ENCODE measurements at regions not wholly inside any gene's neighbourhood (a gene's known extent, or its start where the extent isn't known, plus 50 kb on each side); places are given as distances from the start of the nearest gene placed in this dataset.

GRCh38 chr2:21395366-21395765 is 271.6 kb downstream of the TDRD15 start:
- DNase-seq (ENCODE audit: low spot score), result peak; percentile 40

- DNase-seq (ENCODE audit: low spot score), result no peak
These were observed 272.5 kb downstream of the TDRD15 start for GRCh38 chr2:21396252-21396651.

GRCh38 chr2:21401022-21401698 is 277.4 kb downstream of the TDRD15 start:
- DNase-seq (ENCODE audit: low spot score), result no peak

DNA sequence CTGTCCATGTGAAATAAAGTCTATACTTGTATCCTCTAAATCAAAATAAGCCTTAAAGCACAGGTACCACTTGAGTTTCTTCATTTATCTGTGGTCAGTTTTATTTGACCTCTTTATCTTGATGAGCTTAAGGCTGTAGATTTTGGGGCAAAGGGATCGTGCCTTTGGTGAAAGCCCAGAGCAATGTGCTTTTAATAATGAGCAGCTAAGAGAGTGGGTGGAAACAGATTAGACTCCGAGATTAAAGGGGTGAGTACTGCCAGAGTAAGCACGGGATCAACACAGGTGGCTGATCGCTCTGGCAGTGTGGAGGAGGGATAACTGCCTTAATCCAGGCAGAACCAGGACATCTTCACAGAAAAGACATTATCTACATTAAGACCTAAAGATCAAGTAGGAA is 280.4 kb downstream of the TDRD15 start:
- no peak for DNase-seq (ENCODE audit: low spot score)

DNA sequence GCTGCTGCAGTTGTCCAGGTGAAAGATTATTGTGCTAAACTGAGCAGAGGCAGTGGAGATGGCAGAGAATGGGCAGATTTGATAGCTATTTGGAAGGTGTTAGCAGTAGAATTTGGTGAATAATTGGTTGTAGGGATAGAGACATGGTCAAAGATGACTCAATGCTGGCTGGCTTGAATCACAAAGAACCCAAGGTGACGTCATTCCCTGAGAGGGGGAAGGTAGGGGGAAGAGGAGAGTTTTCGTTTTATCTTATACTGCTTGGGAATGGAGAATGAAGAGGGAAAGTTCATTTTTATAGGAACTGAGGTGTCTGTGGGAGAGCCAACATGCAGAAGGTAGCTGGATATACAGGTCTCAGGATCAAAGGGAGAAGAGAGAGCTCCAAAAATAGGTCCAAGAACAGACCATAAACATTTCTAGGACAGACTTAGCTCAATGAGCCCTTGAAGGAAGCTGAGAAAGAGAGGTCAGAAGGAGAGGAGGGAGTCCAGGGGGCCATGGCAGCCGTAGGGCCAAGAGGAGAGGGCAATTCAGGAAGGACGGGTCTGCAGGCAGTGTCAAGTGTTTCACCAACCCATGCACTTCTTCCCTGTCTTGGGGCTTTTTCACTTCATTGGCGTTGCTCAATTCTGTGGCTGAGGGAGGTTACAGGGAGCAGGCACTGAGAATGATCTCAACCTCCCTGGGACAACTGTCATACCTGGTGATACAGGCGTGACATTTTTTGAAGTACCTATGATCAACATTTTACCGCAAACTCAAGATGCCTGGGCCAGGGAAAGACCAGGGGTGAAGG is 281.3 kb downstream of the TDRD15 start:
- DNase-seq (ENCODE audit: low spot score), result peak; percentile 21

DNA sequence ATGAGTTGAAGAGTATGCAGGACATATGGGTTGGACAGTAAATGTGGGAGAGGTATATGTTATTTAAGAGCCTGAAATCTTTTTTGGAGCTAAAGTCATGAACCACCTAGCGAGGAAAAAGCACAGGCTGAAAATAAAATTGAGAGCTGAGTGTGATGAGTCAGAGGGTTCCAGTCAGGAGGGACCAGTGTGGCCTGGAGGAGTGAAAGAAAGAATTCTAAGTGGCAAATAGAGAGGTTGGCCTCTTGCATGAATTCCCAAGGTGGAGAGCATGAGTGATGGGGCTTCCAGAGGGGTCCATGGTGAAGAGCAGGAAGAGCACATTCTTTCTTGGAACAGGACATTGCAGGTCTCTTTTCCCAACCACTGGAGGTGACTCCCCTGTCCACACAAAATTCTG is 282.6 kb downstream of the TDRD15 start:
- no peak for DNase-seq (ENCODE audit: low spot score)

DNA sequence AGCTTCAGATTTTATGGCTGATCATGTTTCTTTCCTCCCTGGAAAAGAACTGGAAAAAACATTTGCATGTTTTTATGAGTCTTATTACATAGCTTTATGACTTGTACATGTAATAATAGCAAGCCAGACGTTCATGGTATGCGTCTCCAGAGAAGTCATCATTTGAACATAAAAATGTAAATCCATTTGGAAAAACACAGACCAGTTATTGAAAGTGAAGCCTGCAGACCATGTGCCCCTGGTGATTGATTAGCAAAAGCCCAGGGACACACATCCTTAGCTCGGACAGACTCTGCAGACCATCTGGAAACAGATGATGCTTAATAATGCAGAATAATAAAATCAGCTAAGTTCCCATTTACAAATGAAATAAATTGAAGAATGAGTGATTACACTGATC is 283.1 kb downstream of the TDRD15 start:
- no peak for DNase-seq (ENCODE audit: low spot score)

DNA sequence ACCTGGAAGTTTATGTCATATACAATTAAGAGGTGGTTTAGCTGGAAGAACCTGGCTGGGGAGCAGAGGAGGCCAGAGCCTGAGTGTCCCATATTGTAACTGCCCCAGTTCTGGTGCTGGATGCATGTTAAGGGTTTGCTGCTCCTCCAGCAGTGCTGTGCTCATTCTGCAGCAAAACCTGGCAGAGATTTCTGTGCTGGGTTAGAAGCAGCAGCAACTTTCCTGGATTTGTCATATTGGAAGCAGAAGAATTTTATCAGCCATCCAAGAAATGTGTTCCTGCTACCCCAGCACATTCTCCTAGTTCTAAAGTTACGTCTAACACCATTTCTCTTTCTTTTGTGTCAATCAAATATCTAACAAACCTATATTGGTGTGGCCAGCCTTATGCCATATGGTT is 284.1 kb downstream of the TDRD15 start:
- no peak for DNase-seq (ENCODE audit: low spot score)

DNA sequence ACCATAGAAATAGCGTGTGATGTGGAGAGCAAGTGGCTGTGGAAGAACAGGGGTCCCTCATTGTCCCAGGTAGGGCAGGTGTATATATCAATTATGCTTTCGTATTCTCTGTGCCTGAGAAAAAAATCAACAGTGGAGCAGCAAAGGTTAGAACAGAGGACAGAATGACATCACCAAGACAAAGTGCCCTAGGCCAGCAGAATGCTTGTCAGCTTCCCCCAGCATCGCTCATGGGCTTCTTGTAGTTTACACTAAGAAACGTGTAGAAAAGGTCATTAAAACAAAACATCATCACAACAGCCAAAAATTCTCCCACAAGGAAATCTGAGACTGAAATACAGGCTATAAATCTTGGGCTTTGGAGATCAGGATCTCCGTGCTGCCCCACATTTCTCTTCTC is 288.0 kb downstream of the TDRD15 start:
- no peak for DNase-seq (ENCODE audit: low spot score)

GRCh38 chr2:21412944-21413443 is 289.2 kb downstream of the TDRD15 start:
- DNase-seq (ENCODE audit: low spot score), result no peak

DNA sequence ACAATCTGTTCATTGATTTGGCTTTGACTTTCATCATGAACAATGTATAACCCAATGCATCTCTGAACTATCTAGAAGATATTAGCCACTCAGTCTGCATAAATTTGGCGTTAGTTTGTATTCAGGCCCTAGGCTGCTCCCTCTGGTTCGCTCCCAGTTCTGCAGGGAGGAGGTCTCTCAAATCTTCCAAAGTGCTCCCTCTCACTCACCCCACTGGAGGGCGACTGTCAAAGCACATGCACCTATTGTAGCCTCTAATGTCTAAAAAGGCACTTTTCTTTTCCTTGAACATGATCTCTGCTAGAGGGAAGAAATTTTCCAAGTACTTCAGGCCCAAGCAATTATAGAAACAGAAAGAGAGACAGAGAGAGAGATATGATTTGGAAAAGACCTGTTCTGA is 291.5 kb downstream of the TDRD15 start:
- DNase-seq (ENCODE audit: low spot score), result no peak

DNA sequence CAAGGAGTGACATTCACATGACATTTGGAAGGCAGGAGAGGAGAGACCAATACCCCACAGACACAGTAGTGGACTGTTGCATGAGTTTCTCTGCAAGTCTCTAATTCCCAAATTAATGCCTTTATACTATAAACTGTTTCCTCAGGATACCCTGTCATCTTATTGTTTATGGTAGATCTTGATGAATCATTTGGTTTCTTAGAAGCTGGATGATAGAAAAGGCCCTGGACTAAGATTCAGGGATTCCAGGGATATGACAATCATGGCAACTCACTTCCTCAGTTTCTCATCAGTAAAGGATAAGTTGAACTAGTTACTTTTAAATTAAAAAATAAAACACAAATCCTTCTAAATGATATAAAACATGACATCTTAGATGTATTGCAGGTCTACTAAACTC is 292.5 kb downstream of the TDRD15 start:
- DNase-seq (ENCODE audit: low spot score), result no peak

DNA sequence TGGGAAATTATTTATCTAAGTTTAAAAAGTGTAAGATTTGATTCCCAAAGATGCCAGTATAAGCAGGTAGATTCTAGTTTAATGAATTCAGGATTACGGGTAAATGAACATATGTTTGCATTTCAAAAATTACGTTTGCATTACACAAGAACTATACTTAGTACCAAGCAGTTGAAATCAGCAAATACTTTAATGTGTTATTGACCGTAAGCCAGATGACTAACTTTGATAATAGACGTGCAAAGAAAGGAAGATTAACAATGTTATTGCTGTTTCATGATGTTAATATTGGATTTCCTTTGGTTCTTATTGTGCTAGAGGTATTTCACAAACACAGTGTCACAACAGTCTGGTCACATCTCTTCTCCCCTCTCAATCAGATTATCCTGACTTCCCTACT is 294.7 kb downstream of the TDRD15 start:
- no peak for DNase-seq (ENCODE audit: low spot score)

- no peak for DNase-seq (ENCODE audit: low spot score)
These were observed 297.0 kb downstream of the TDRD15 start for GRCh38 chr2:21420553-21421335.

- peak; percentile 22 for DNase-seq (ENCODE audit: low spot score)
These were observed 298.3 kb downstream of the TDRD15 start for GRCh38 chr2:21422050-21422449.

DNA sequence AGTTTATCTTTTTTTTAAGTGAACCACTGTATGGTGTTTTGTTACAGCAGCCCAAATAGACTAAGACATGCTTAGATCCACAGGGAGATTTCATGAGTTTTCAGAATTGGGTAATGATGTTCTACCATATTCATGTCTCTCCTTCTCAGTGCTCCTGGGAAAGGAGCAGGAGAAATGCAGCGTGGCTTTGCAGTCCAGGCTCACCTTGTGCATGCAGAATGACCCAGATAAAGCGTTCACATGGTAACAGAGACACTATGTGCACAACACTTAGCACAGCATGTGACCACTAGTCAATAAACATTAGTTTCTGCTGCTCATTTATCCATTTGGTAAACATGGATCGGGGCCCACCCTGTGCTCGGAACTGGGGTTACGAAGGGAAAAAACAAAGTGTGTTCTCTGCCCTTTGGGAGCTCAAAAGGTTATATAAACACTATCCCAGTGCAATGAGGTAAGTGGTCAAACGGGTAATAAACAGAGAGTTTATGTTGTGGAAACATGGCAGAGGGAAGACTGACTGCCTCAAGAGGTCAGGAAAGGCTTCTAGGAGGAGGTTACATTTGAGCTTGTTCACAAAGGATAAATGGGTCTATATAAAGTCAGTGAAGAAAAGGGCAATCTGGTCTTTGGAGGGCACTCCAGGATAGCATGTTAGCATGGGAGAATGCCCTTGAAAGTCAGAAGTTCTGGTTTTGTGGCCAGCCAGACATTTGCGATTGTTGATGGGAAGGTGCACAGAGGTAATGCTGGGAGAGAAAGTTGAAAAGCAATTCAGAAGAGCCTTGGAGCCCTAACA is 299.2 kb downstream of the TDRD15 start:
- no peak for DNase-seq (ENCODE audit: low spot score)

DNA sequence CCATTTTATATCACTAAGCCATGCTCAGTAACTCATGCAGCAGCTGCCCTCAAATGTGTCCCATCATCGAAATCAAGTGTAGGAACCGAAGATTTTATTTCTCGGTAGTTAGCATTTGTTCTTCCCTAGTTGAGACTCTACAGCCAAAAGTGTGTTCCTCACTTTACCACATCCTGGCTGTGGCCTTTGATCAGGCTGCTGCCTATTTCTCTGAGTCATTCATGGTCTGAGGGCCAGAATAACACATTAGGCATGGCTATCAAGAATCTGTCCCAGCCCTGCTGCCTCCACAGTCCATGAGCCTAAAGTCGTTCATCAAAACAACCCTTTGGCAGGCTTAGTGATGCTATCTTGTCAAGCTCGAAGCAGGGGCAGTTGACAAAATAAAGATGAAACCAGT is 300.1 kb downstream of the TDRD15 start:
- DNase-seq (ENCODE audit: low spot score), result peak; percentile 70

DNA sequence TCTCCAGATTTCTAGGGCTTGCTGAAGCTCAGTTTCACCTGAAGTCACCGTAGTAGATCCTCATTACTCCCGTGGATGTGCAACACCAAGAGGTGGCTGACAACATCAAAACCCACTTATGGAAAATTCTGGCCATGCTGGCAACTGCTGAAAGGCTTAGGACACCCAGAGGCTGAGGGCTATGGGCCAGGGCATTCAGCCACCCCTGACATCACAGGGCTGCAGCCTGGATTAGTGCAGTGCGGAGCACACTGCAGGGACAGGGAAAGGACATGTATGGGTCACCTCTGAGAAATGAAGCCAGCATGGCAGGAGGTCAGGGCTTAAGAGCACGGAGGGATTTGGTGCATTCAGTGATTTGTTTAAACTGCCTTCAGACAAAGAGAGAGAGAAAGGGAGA is 300.6 kb downstream of the TDRD15 start:
- no peak for DNase-seq (ENCODE audit: low spot score)

- no peak for DNase-seq (ENCODE audit: low spot score)
These were observed 303.8 kb downstream of the TDRD15 start for GRCh38 chr2:21427606-21428005.

DNA sequence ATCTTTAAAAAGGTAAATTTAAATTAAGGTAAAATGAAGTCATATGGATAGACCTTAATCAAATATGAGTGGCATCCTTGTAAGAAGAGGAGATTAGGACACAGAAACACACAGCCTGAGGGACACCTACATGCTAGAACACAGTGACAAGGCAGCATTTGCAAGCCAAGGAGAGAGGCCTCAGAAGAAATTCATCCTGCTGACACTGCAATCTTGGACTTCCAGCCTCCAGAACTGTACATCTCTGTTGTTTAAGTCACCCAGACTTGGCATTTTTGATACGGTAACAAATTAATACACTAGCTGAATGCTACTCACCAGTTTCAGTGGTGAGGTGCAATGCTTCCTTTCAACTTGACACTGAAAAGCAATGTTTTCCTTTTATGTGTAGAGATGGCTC is 305.0 kb downstream of the TDRD15 start:
- no peak for DNase-seq (ENCODE audit: low spot score)

DNA sequence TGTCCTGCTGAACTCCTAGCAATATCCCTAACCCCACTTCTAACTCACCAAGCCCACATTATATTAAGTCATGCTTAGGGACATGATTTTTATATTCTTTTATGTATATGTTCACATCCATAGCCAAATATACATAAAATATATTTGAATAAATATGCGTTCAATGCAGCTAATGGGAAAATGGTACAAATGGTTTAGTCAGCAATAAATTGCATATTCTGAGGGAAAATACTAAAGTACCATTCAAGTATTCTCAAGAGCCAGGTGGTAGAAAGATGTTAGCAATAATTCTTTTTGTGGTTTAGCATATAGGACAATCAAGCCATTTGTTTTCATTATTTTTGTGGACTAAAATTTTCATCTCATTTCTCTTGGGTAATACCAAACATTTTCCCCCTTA is 306.0 kb downstream of the TDRD15 start:
- DNase-seq (ENCODE audit: low spot score), result no peak

DNA sequence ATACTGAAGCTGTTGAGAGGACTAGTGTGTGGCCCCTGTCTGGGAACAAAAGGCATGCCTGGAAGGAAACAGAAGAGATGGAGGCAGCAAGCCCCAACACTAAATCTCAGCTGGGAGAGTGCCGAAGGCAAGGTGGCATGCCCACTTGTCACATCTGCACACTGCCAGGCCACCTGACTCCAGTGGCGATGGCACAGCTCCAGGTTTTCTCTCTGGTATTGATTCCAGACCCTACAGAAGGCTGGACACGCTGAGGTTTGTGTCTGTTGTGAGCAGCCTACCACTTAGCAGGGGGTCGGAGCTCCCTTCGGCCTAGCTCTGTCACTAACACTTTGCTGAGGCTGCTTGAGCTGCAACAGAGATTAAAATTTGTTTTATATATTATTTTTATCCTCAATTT is 307.3 kb downstream of the TDRD15 start:
- DNase-seq (ENCODE audit: low spot score), result no peak

Measured in SW480 (cell line).